NB4 (cell line): ENCODE measurements at regions not wholly inside any gene's neighbourhood (a gene's known extent, or its start where the extent isn't known, plus 50 kb on each side); places are given as distances from the start of the nearest gene placed in this dataset.
"Not testable (repeated sequence)": the region's sequence is repeated elsewhere in the genome, so short reads cannot be mapped to it uniquely, and the experiment has no call there.

ENCODE experiments used
- DNase-seq: peaks from one replicate; pipeline ENCODE4 v3.0.0; 2010; ENCODE audit warnings: low read depth
- H3K4me3 ChIP-seq: one replicate; pipeline ENCODE4 v1.5.1; 2011; ENCODE audit warnings: mild to moderate bottlenecking, low read depth, low read length, moderate library complexity
- CTCF ChIP-seq: IDR thresholded peaks from one replicate; pipeline ENCODE4 v1.5.1; 2012; ENCODE audit warnings: low read depth, low read length
- MAX ChIP-seq: IDR thresholded peaks from 2 replicates; pipeline ENCODE4 v1.6.1; 2011; ENCODE audit warnings: low read depth, low read length
- MYC ChIP-seq: IDR thresholded peaks from 2 replicates; pipeline ENCODE4 v1.6.1; 2011; ENCODE audit warnings: low read depth, low read length
- POLR2A ChIP-seq: IDR thresholded peaks from 2 replicates; pipeline ENCODE4 v1.6.1; 2011; ENCODE audit warnings: mild to moderate bottlenecking; ENCODE audit not compliant: insufficient read length; ENCODE audit errors: extremely low read depth

GRCh38 chr11:69950621-69951020 lies 127.5 kb upstream of the ANO1 start:
- TF ChIP-seq CTCF (no peak), MAX (no peak), POLR2A (no peak), MYC (no peak)
- no peak for DNase-seq
- no peak overlapping the region for H3K4me3 ChIP-seq

- H3K4me3 ChIP-seq, result no peak overlapping the region
Observed at GRCh38 chr11:69951821-69952220, 126.3 kb upstream of the ANO1 start.

GRCh38 chr11:69952229-69952975 lies 125.7 kb upstream of the ANO1 start:
- not testable (repeated sequence) for H3K4me3 ChIP-seq, DNase-seq

More at GRCh38 chr11:69951821-69952220, 126.3 kb upstream of the ANO1 start:
- DNase-seq, result no peak
- TF ChIP-seq MYC (no peak), MAX (no peak), POLR2A (no peak), CTCF (no peak)

- no peak for DNase-seq
- no peak for TF ChIP-seq CTCF
- TF ChIP-seq POLR2A, result no peak
- no peak for TF ChIP-seq MAX
- no peak for TF ChIP-seq MYC
- H3K4me3 ChIP-seq, result no peak overlapping the region
Observed at GRCh38 chr11:69953356-69953755, 124.8 kb upstream of the ANO1 start.

- no peak for TF ChIP-seq MAX
- TF ChIP-seq POLR2A, result no peak
- no peak for TF ChIP-seq MYC
- TF ChIP-seq CTCF, result no peak
- DNase-seq, result no peak
- no peak overlapping the region for H3K4me3 ChIP-seq
Observed at GRCh38 chr11:69954756-69955155, 123.4 kb upstream of the ANO1 start.

- DNase-seq, result no peak
- TF ChIP-seq CTCF (no peak), MAX (no peak), POLR2A (no peak), MYC (no peak)
- no peak overlapping the region for H3K4me3 ChIP-seq
Observed at GRCh38 chr11:69956669-69957190, 121.4 kb upstream of the ANO1 start.
